Right atrium auricular region (tissue), 2 donors: ENCODE measurements at regions not wholly inside any gene's neighbourhood (a gene's known extent, or its start where the extent isn't known, plus 50 kb on each side); places are given as distances from the start of the nearest gene placed in this dataset.

Experiments
- DNase-seq: peaks from one replicate; pipeline ENCODE4 v3.0.0-alpha.2; 2019; ENCODE audit warnings: low spot score
- H3K27ac ChIP-seq, 2 donors: fragments of 200-600 bp; sonication (generic); 1 replicate in 1 of 2; 2 replicates in 1 of 2; pipeline ENCODE4 v1.5.1; 2016 to 2019
- H3K27me3 ChIP-seq, 2 donors: fragments of 200-600 bp; sonication (generic); one replicate each; pipeline versions ENCODE4 v1.5.1 to v1.6.0; 2017 to 2019
- H3K36me3 ChIP-seq: fragments of 200-600 bp; sonication (generic); one replicate; pipeline ENCODE4 v1.5.1; 2016
- H3K4me1 ChIP-seq, 2 donors: fragments of 200-600 bp; sonication (generic); one replicate each; pipeline versions ENCODE4 v1.5.1 to v1.6.0; 2017 to 2019
- H3K4me3 ChIP-seq, 2 donors: fragments of 200-600 bp; sonication (generic); 1 replicate in 1 of 2; 2 replicates in 1 of 2; pipeline ENCODE4 v1.5.1; 2017 to 2019; ENCODE audit warnings: mild to moderate bottlenecking in 1 of 2, moderate library complexity in 1 of 2
- H3K9me3 ChIP-seq, 2 donors: fragments of 200-600 bp; sonication (generic); one replicate each; pipeline ENCODE4 v1.5.1; 2019
- CTCF ChIP-seq, 2 donors: fragments of 200-600 bp; sonication (generic); IDR thresholded peaks; one replicate each; pipeline ENCODE4 v1.5.1; 2019; ENCODE audit warnings: antibody characterized with exemption in 2 of 2

GRCh38 chr18:76759056-76759455 is 63.3 kb upstream of the ZNF236 start:
- DNase-seq, result no peak
- Histone ChIP-seq H3K27ac (no peak overlapping the region), H3K4me3 (no peak overlapping the region), H3K36me3 (no peaks in the 10 kb centered on the region), H3K9me3 (no peaks in the 10 kb centered on the region), H3K27me3 (no peaks in the 10 kb centered on the region), H3K4me1 (no peaks in the 10 kb centered on the region)
- no peak for TF ChIP-seq CTCF (IDR thresholded peaks at IDR 0.05)

- DNase-seq, result no peak
- no peak for TF ChIP-seq CTCF (IDR thresholded peaks at IDR 0.05)
- Histone ChIP-seq H3K4me3 (no peak overlapping the region), H3K36me3 (no peaks in the 10 kb centered on the region), H3K4me1 (no peaks in the 10 kb centered on the region), H3K9me3 (no peaks in the 10 kb centered on the region), H3K27ac (no peak overlapping the region), H3K27me3 (no peaks in the 10 kb centered on the region)
Measured at GRCh38 chr18:76757925-76758324, 64.4 kb upstream of the ZNF236 start.

- no peaks in the 10 kb centered on the region for H3K4me1 ChIP-seq
- no peak overlapping the region for H3K4me3 ChIP-seq
- DNase-seq, result no peak
- no peaks in the 10 kb centered on the region for H3K36me3 ChIP-seq
- H3K27me3 ChIP-seq, result no peaks in the 10 kb centered on the region
- no peak overlapping the region for H3K27ac ChIP-seq
- no peak for TF ChIP-seq CTCF (IDR thresholded peaks at IDR 0.05)
- H3K9me3 ChIP-seq, result no peaks in the 10 kb centered on the region
Measured at GRCh38 chr18:76757335-76757734, 65.0 kb upstream of the ZNF236 start.

GRCh38 chr18:76756531-76757253 is 65.7 kb upstream of the ZNF236 start:
- no peak for DNase-seq
- TF ChIP-seq CTCF (IDR thresholded peaks at IDR 0.05), result no peak
- H3K9me3 ChIP-seq, result no peaks in the 10 kb centered on the region
- no peaks in the 10 kb centered on the region for H3K36me3 ChIP-seq
- H3K4me3 ChIP-seq, result no peak overlapping the region
- no peak overlapping the region for H3K27ac ChIP-seq
- no peaks in the 10 kb centered on the region for H3K4me1 ChIP-seq
- H3K27me3 ChIP-seq, result no peaks in the 10 kb centered on the region

GRCh38 chr18:76754351-76754750 is 68.0 kb upstream of the ZNF236 start:
- Histone ChIP-seq H3K27me3 (no peaks in the 10 kb centered on the region), H3K4me3 (no peak overlapping the region), H3K36me3 (no peaks in the 10 kb centered on the region), H3K9me3 (peaks cover 7 to 11% of the 10 kb centered on the region in 2 donors), H3K4me1 (no peaks in the 10 kb centered on the region), H3K27ac (no peak overlapping the region)
- no peak for DNase-seq
- no peak for TF ChIP-seq CTCF (IDR thresholded peaks at IDR 0.05)

- peaks cover 7 to 19% of the 10 kb centered on the region in 2 donors for H3K9me3 ChIP-seq
- no peak for TF ChIP-seq CTCF (IDR thresholded peaks at IDR 0.05)
- no peaks in the 10 kb centered on the region for H3K36me3 ChIP-seq
- no peak overlapping the region for H3K4me3 ChIP-seq
- no peak overlapping the region for H3K27ac ChIP-seq
- H3K27me3 ChIP-seq, result no peaks in the 10 kb centered on the region
- no peak for DNase-seq
- no peaks in the 10 kb centered on the region for H3K4me1 ChIP-seq
Measured at GRCh38 chr18:76752400-76752799, 70.0 kb upstream of the ZNF236 start.
